Osteoblast (primary cell): ENCODE measurements at regions not wholly inside any gene's neighbourhood (a gene's known extent, or its start where the extent isn't known, plus 50 kb on each side); places are given as distances from the start of the nearest gene placed in this dataset.

Source experiments
- DNase-seq: peaks from one replicate; pipeline ENCODE4 v3.0.0; 2011; ENCODE audit warnings: low spot score, mixed read lengths; ENCODE audit not compliant: insufficient read length; ENCODE audit errors: missing footprints
- H2AFZ ChIP-seq: 2 replicates; pipeline ENCODE4 v1.6.0; 2011; ENCODE audit warnings: mild to moderate bottlenecking, low read length
- H3K27ac ChIP-seq: 2 replicates; pipeline ENCODE4 v1.5.1; 2011; ENCODE audit warnings: mild to moderate bottlenecking, low read depth, low read length, moderate library complexity
- H3K27me3 ChIP-seq: 2 replicates; pipeline ENCODE4 v1.6.0; 2012; ENCODE audit warnings: mild to moderate bottlenecking, control low read depth, inconsistent platforms, low read length, moderate library complexity; ENCODE audit not compliant: insufficient read depth
- H3K36me3 ChIP-seq: 2 replicates; pipeline ENCODE4 v1.5.1; 2011; ENCODE audit warnings: mild to moderate bottlenecking, low read length, control low read depth, moderate library complexity; ENCODE audit not compliant: insufficient read depth
- H3K4me1 ChIP-seq: 2 replicates; pipeline ENCODE4 v1.5.1; 2011; ENCODE audit warnings: mild to moderate bottlenecking, low read length, control low read depth, moderate library complexity; ENCODE audit not compliant: insufficient read depth
- H3K4me2 ChIP-seq: 2 replicates; pipeline ENCODE4 v1.6.0; 2011; ENCODE audit warnings: mild to moderate bottlenecking, low read length; ENCODE audit not compliant: insufficient read depth
- H3K4me3 ChIP-seq: fragments of 200-600 bp; sonication (generic); 3 replicates; pipeline ENCODE4 v1.5.1; 2012; ENCODE audit warnings: mild to moderate bottlenecking, low read length, inconsistent platforms; ENCODE audit not compliant: insufficient read depth
- H3K79me2 ChIP-seq: 2 replicates; pipeline ENCODE4 v1.6.0; 2012; ENCODE audit warnings: mild to moderate bottlenecking, low read length, control low read depth, inconsistent platforms; ENCODE audit not compliant: insufficient read depth
- H3K9me3 ChIP-seq: 2 replicates; pipeline ENCODE4 v1.5.1; 2011; ENCODE audit warnings: low read depth, low read length, control low read depth
- H4K20me1 ChIP-seq: 2 replicates; pipeline ENCODE4 v1.6.0; 2012; ENCODE audit warnings: mild to moderate bottlenecking, low read length, control low read depth; ENCODE audit not compliant: insufficient read depth
- CTCF ChIP-seq: IDR thresholded peaks from 2 replicates; pipeline ENCODE4 v1.5.1; 2011; ENCODE audit warnings: mild to moderate bottlenecking, low read depth, low read length, moderate library complexity; ENCODE audit errors: extremely low read depth

- H4K20me1 ChIP-seq: no peaks in the 10 kb centered on the region
- H3K36me3 ChIP-seq: no peaks in the 10 kb centered on the region
- H3K9me3 ChIP-seq: no peaks in the 10 kb centered on the region
- H3K4me3 ChIP-seq: no peak overlapping the region
- no peaks in the 10 kb centered on the region for H3K27me3 ChIP-seq
- no peaks in the 10 kb centered on the region for H3K79me2 ChIP-seq
- no peak for TF ChIP-seq CTCF
- H2AFZ ChIP-seq: no peak overlapping the region
- H3K4me1 ChIP-seq: no peaks in the 10 kb centered on the region
- DNase-seq: no peak
- H3K4me2 ChIP-seq: no peak overlapping the region
- no peak overlapping the region for H3K27ac ChIP-seq
These were observed 635.4 kb downstream of the VRK1 start for GRCh38 chr14:97432586-97432985.

GRCh38 chr14:97441740-97442362 is 644.7 kb downstream of the VRK1 start:
- no peaks in the 10 kb centered on the region for H4K20me1 ChIP-seq
- no peak overlapping the region for H3K27ac ChIP-seq
- H3K9me3 ChIP-seq: no peaks in the 10 kb centered on the region
- H3K4me1 ChIP-seq: no peaks in the 10 kb centered on the region
- no peak for DNase-seq
- no peaks in the 10 kb centered on the region for H3K36me3 ChIP-seq
- H3K79me2 ChIP-seq: no peaks in the 10 kb centered on the region
- no peak overlapping the region for H2AFZ ChIP-seq
- TF ChIP-seq CTCF: no peak
- H3K4me2 ChIP-seq: no peak overlapping the region
- no peak overlapping the region for H3K4me3 ChIP-seq
- H3K27me3 ChIP-seq: no peaks in the 10 kb centered on the region

DNA sequence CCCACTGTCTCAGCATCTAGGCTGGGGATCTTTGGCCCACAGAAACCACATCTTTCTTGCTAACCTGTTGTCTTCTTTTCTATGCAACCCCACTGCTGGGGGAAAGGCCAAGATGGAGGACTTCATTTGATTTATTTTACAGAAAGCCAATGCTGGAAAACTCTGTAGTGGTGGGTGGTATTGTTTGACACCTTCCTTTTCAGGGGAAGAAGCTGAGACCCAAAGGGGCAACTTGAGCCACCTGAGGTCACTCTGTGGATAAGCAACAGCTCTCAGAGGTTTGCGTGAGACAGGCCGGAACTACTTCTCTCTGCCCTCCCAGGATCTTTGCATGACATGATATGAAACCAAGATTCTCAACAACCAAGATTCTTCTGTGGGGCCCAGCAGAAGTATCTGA is 645.2 kb downstream of the VRK1 start:
- Histone ChIP-seq H3K4me3 (no peak overlapping the region), H3K27me3 (no peaks in the 10 kb centered on the region), H3K36me3 (no peaks in the 10 kb centered on the region), H3K4me1 (no peaks in the 10 kb centered on the region), H3K9me3 (no peaks in the 10 kb centered on the region), H3K79me2 (no peaks in the 10 kb centered on the region), H3K4me2 (no peak overlapping the region), H4K20me1 (no peaks in the 10 kb centered on the region), H3K27ac (no peak overlapping the region), H2AFZ (no peak overlapping the region)
- no peak for DNase-seq
- no peak for TF ChIP-seq CTCF

DNA sequence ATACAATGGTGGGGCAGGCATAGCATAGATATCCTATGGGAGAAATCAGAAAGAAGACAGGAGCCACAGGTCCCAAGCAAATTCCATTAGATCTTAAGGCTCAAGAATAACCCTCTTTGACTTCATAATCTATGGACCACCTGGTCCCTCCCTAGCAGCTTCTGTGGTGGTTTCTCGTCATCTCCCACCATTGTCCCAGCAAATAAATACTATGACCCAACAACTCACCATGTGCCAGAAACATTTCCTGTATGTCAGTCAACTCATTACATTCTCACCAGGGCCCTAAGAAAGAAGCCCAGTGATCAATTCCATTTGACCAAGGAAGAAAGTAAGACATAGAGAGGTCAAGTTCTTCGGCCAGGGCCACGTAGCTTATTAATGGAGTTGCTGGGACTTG is 646.2 kb downstream of the VRK1 start:
- no peaks in the 10 kb centered on the region for H3K36me3 ChIP-seq
- no peak overlapping the region for H3K4me3 ChIP-seq
- no peak overlapping the region for H3K27ac ChIP-seq
- no peaks in the 10 kb centered on the region for H3K27me3 ChIP-seq
- TF ChIP-seq CTCF: no peak
- H4K20me1 ChIP-seq: no peaks in the 10 kb centered on the region
- H3K9me3 ChIP-seq: no peaks in the 10 kb centered on the region
- H3K4me2 ChIP-seq: no peak overlapping the region
- H2AFZ ChIP-seq: no peak overlapping the region
- H3K79me2 ChIP-seq: no peaks in the 10 kb centered on the region
- no peaks in the 10 kb centered on the region for H3K4me1 ChIP-seq
- DNase-seq: peak; percentile 62
